Activated CD8-positive, alpha-beta T cell treated with anti-CD3 and anti-CD28 coated beads for 36 hours (primary cell): ENCODE measurements at regions not wholly inside any gene's neighbourhood (a gene's known extent, or its start where the extent isn't known, plus 50 kb on each side); places are given as distances from the start of the nearest gene placed in this dataset.

ENCODE experiments used
- ATAC-seq: fragments of 200-7000 bp; cut with Tn5 transposase; one replicate; pipeline ENCODE4 v1.10.0; 2021; ENCODE audit warnings: mild to moderate bottlenecking, moderate library complexity
- CTCF ChIA-PET: fragments of 350-600 bp; sonication (Branson Sonifier 250); formaldehyde crosslinking; loops from one replicate; lab custom pipeline; 2021; ENCODE audit warnings: antibody characterized with exemption; lab: Charles Lee
- POLR2A ChIA-PET: fragments of 350-600 bp; sonication (Branson Sonifier 250); formaldehyde crosslinking; loops from one replicate; lab custom pipeline; 2021; ENCODE audit warnings: antibody characterized with exemption; lab: Charles Lee
- DNase-seq: peaks from one replicate; pipeline ENCODE4 v3.0.0-alpha.2; 2020
- H3K27ac Mint-ChIP-seq: one replicate; pipeline ENCODE4 v1.8.0; 2021; ENCODE audit warnings: mild to moderate bottlenecking, mixed read lengths
- H3K27me3 Mint-ChIP-seq: one replicate; pipeline ENCODE4 v1.8.0; 2021; ENCODE audit warnings: mixed read lengths
- H3K36me3 Mint-ChIP-seq: one replicate; pipeline ENCODE4 v1.8.0; 2021; ENCODE audit warnings: low read depth, mixed read lengths
- H3K4me1 Mint-ChIP-seq: one replicate; pipeline ENCODE4 v1.8.0; 2021; ENCODE audit warnings: low read depth, mixed read lengths
- H3K4me3 Mint-ChIP-seq: one replicate; pipeline ENCODE4 v1.8.0; 2021; ENCODE audit warnings: mild to moderate bottlenecking, moderate library complexity, mixed read lengths
- H3K9me3 Mint-ChIP-seq: one replicate; pipeline ENCODE4 v1.8.0; 2021; ENCODE audit warnings: mixed read lengths
- intact Hi-C: fragments of 100-400 bp; cut with micrococcal nuclease; formaldehyde crosslinking; loops from one replicate; pipeline ENCODE4 v1.10.0; 2022
- TF ChIP-seq, protein P1 (sequence below): fragments of 200-600 bp; IDR thresholded peaks from one replicate; pipeline ENCODE4 v1.8.0; 2022; ENCODE audit warnings: antibody characterized with exemption, mild to moderate bottlenecking

GRCh38 chr10:29957907-29958331 is 101.5 kb downstream of the JCAD start:
- POLR2A ChIA-PET: no interaction called here
- TF ChIP-seq, protein P1, sequence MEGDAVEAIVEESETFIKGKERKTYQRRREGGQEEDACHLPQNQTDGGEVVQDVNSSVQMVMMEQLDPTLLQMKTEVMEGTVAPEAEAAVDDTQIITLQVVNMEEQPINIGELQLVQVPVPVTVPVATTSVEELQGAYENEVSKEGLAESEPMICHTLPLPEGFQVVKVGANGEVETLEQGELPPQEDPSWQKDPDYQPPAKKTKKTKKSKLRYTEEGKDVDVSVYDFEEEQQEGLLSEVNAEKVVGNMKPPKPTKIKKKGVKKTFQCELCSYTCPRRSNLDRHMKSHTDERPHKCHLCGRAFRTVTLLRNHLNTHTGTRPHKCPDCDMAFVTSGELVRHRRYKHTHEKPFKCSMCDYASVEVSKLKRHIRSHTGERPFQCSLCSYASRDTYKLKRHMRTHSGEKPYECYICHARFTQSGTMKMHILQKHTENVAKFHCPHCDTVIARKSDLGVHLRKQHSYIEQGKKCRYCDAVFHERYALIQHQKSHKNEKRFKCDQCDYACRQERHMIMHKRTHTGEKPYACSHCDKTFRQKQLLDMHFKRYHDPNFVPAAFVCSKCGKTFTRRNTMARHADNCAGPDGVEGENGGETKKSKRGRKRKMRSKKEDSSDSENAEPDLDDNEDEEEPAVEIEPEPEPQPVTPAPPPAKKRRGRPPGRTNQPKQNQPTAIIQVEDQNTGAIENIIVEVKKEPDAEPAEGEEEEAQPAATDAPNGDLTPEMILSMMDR: no peak
- intact Hi-C loops: no loop called here

DNA sequence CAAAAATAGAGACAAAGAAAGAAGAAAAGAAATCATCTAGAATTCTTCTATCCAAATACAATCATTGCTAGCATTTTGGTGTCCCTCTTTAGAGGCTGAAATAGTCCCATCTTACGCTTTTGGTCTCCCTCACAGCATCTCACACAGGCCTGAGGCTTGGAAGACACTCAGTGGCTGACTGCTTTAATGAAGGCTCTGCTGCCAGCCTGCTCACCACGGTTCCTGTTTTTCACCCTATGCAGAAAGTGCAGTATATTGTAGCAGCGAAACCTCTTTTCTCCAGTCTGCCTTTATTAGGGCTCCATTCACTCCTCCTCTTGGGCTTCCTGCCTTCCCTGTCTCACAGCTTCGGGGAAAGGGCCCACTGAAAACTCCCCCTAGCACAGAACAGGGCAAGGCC is 102.2 kb downstream of the JCAD start:
- CTCF ChIA-PET: no interaction called here
- Mint-ChIP-seq H3K36me3 (no peaks in the 10 kb centered on the region), H3K9me3 (no peaks in the 10 kb centered on the region), H3K27ac (no peak overlapping the region), H3K27me3 (no peaks in the 10 kb centered on the region), H3K4me3 (no peak overlapping the region), H3K4me1 (no peaks in the 10 kb centered on the region)
- no peak for ATAC-seq
- intact Hi-C loops: no loop called here
- no peak for DNase-seq
- TF ChIP-seq, protein P1: no peak
- POLR2A ChIA-PET: no interaction called here

More at GRCh38 chr10:29957907-29958331, 101.5 kb downstream of the JCAD start:
- CTCF ChIA-PET: no interaction called here
- Mint-ChIP-seq H3K9me3 (no peaks in the 10 kb centered on the region), H3K4me1 (no peaks in the 10 kb centered on the region), H3K36me3 (no peaks in the 10 kb centered on the region), H3K4me3 (no peak overlapping the region), H3K27ac (no peak overlapping the region), H3K27me3 (no peaks in the 10 kb centered on the region)
- no peak for DNase-seq
- ATAC-seq: no peak

DNA sequence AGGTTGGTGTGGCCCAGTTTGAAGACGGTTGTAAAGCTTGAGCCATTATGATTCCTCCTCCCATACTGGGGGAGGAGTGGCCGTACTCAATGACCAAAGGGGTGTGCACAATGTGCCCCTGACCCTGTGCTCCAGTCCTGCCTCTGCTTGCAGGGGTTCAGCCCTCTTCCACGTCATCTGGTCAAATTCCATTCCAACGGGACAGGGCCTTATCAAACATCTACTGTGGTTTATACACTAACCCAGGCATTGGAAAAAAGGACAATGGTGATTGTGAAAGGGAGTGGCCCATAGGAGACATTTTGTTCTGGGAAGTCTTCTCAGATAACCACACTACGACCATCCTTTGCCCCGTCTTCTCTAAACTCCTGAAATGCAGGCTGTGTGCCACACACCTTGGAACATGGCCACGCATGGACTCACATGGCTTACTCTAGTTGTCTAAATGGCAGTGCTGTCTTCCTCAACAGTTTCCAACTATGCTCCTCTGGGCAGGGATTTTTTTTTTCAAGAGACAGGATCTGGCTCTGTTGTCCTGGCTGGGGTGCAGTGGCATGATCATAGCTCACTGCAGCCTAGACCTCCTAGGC is 103.0 kb downstream of the JCAD start:
- intact Hi-C loops: no loop called here
- Mint-ChIP-seq H3K4me1 (no peaks in the 10 kb centered on the region), H3K27me3 (no peaks in the 10 kb centered on the region), H3K36me3 (no peaks in the 10 kb centered on the region), H3K9me3 (no peaks in the 10 kb centered on the region), H3K27ac (no peak overlapping the region), H3K4me3 (no peak overlapping the region)
- TF ChIP-seq, protein P1: no peak
- POLR2A ChIA-PET: no interaction called here
- CTCF ChIA-PET: no interaction called here
- DNase-seq (no peak), ATAC-seq (no peak)

DNA sequence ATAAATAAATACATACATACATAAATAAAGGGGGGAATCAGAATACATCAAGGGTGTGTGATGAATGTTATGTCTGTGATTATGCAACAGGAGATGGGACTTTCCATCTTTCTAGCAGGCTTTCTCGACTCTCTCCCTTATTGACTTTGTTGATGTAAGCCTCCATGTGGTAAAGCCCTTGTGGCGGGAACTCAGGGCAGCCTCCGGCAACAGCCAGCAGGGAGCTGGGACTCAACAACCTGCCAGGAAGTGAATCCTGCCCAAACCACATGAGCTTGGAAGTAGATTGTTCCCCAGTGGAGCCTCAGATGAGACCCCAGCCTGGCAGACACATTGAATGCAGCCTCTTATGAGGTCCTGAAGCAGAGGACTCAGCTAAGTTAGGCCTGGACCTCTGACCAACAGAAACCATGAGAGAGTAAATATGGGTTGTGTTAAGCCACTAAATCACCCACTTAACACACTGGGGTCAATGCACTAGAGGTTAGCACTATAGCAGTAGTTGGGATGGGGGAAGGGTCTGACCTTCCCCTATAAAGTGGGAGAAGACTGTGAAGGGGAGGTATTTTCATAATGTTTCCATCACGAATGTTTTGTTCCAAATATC is 104.0 kb downstream of the JCAD start:
- Mint-ChIP-seq H3K27ac (no peak overlapping the region), H3K4me3 (no peak overlapping the region), H3K27me3 (no peaks in the 10 kb centered on the region), H3K9me3 (no peaks in the 10 kb centered on the region), H3K36me3 (no peaks in the 10 kb centered on the region), H3K4me1 (no peaks in the 10 kb centered on the region)
- intact Hi-C loops: no loop called here
- DNase-seq: no peak
- ATAC-seq: no peak
- TF ChIP-seq, protein P1: no peak
- POLR2A ChIA-PET: no interaction called here
- CTCF ChIA-PET: interaction anchor here (1.4 kb wide), 1 partner anchor 43 kb away, joined by 3 read pairs; no protein-coding TSS in a partner anchor

GRCh38 chr10:29951441-29951931 is 107.9 kb downstream of the JCAD start:
- ATAC-seq (no peak), DNase-seq (no peak)
- H3K27ac Mint-ChIP-seq: no peak overlapping the region
- ChIA-PET POLR2A (no interaction called here), CTCF (interaction anchor here (0.5 kb wide), 1 partner anchor 702 kb away, joined by 3 read pairs; no protein-coding TSS in a partner anchor)
- TF ChIP-seq, protein P1: no peak
- no peak overlapping the region for H3K4me3 Mint-ChIP-seq
- no peaks in the 10 kb centered on the region for H3K9me3 Mint-ChIP-seq
- no peaks in the 10 kb centered on the region for H3K36me3 Mint-ChIP-seq
- H3K4me1 Mint-ChIP-seq: no peaks in the 10 kb centered on the region
- H3K27me3 Mint-ChIP-seq: no peaks in the 10 kb centered on the region
- intact Hi-C loops: no loop called here
